Neural cell (in vitro differentiated cells): ENCODE measurements at regions not wholly inside any gene's neighbourhood (a gene's known extent, or its start where the extent isn't known, plus 50 kb on each side); places are given as distances from the start of the nearest gene placed in this dataset.

Source experiments
- H2AFZ ChIP-seq: fragments of 200-600, 300-800 bp; sonication (generic), shearing (Covaris generic); 2 replicates; pipeline ENCODE4 v1.6.0; 2014; ENCODE audit warnings: low read depth, mild to moderate bottlenecking, antibody characterized with exemption, low read length, moderate library complexity
- H3F3A ChIP-seq: fragments of 200-600 bp; shearing (Covaris generic); 2 replicates; pipeline ENCODE4 v1.6.1; 2016; ENCODE audit warnings: mild to moderate bottlenecking, moderate library complexity, mixed read lengths, antibody characterized with exemption, low read length; ENCODE audit not compliant: insufficient read depth, poor library complexity, severe bottlenecking
- H3K27ac ChIP-seq: fragments of 200-600, 300-800 bp; sonication (generic), shearing (Covaris generic); 2 replicates; pipeline ENCODE4 v1.5.1; 2014; ENCODE audit warnings: mild to moderate bottlenecking, low read length, moderate library complexity
- H3K27me3 ChIP-seq: fragments of 300-800, 200-600 bp; sonication (generic), shearing (Covaris generic); 2 replicates; pipeline ENCODE4 v1.6.0; 2014; ENCODE audit warnings: mild to moderate bottlenecking, low read depth, low read length, moderate library complexity; ENCODE audit not compliant: insufficient read depth
- H3K36me3 ChIP-seq: fragments of 300-800, 200-600 bp; sonication (generic), shearing (Covaris generic); 2 replicates; pipeline ENCODE4 v1.5.1; 2014; ENCODE audit warnings: mild to moderate bottlenecking, antibody characterized with exemption, low read length, moderate library complexity; ENCODE audit not compliant: insufficient read depth
- H3K4me2 ChIP-seq: fragments of 300-800, 200-600 bp; sonication (generic), shearing (Covaris generic); 2 replicates; pipeline ENCODE4 v1.6.0; 2014; ENCODE audit warnings: mild to moderate bottlenecking, low read length
- H3K4me3 ChIP-seq: fragments of 300-800, 200-600 bp; sonication (generic), shearing (Covaris generic); 2 replicates; pipeline ENCODE4 v1.5.1; 2014; ENCODE audit warnings: mild to moderate bottlenecking, low read length, moderate library complexity
- H3K79me2 ChIP-seq: fragments of 200-600 bp; shearing (Covaris generic); replicated peaks from 2 replicates; pipeline ENCODE4 v1.6.0; 2014; ENCODE audit warnings: mild to moderate bottlenecking, low read length, moderate library complexity; ENCODE audit not compliant: insufficient read depth
- H3K9ac ChIP-seq: fragments of 300-800, 200-600 bp; sonication (generic), shearing (Covaris generic); 2 replicates; pipeline ENCODE4 v1.6.1; 2016; ENCODE audit warnings: mild to moderate bottlenecking, low read length, mixed read lengths
- H3K9me2 ChIP-seq: fragments of 200-600 bp; shearing (Covaris generic); 2 replicates; pipeline ENCODE4 v1.6.1; 2016; ENCODE audit warnings: mild to moderate bottlenecking, low read length, mixed read lengths; ENCODE audit not compliant: insufficient read depth
- H3K9me3 ChIP-seq: fragments of 200-600, 300-800 bp; sonication (generic), shearing (Covaris generic); 2 replicates; pipeline ENCODE4 v1.6.1; 2016; ENCODE audit warnings: mild to moderate bottlenecking, mixed run types, low read length, moderate library complexity, mixed read lengths
- H4K20me1 ChIP-seq: fragments of 200-600 bp; shearing (Covaris generic); 2 replicates; pipeline ENCODE4 v1.6.1; 2016; ENCODE audit warnings: mild to moderate bottlenecking, mixed run types; ENCODE audit not compliant: insufficient read depth
- EP300 ChIP-seq: fragments of 450-650 bp; conservative IDR thresholded peaks from 2 replicates; pipeline ENCODE4 v1.6.1; 2014; ENCODE audit warnings: antibody characterized with exemption, mild to moderate bottlenecking, moderate library complexity; ENCODE audit not compliant: poor library complexity, severe bottlenecking
- EZH2 ChIP-seq: fragments of 200-600, 300-800 bp; shearing (Covaris generic), sonication (generic); IDR thresholded peaks from 2 replicates; pipeline ENCODE4 v1.6.1; 2014; ENCODE audit warnings: antibody characterized with exemption, low read length, borderline replicate concordance, mild to moderate bottlenecking; ENCODE audit not compliant: insufficient read depth, poor library complexity, severe bottlenecking
- MXI1 ChIP-seq: fragments of 450-650 bp; conservative IDR thresholded peaks from 2 replicates; pipeline ENCODE4 v1.6.1; 2014; ENCODE audit warnings: antibody characterized with exemption, mild to moderate bottlenecking; ENCODE audit not compliant: poor library complexity, severe bottlenecking
- POLR2AphosphoS5 ChIP-seq: IDR thresholded peaks from 2 replicates; pipeline ENCODE4 v1.6.1; 2012
- RAD21 ChIP-seq: fragments of 450-650 bp; conservative IDR thresholded peaks from 2 replicates; pipeline ENCODE4 v1.6.1; 2014; ENCODE audit warnings: antibody characterized with exemption, mild to moderate bottlenecking, moderate library complexity
- SMC3 ChIP-seq: fragments of 450-650 bp; conservative IDR thresholded peaks from 2 replicates; pipeline ENCODE4 v1.6.1; 2014; ENCODE audit warnings: antibody characterized with exemption, mild to moderate bottlenecking, moderate library complexity; ENCODE audit not compliant: poor library complexity
- TAF1 ChIP-seq: IDR thresholded peaks from 2 replicates; pipeline ENCODE4 v1.6.1; 2012; ENCODE audit warnings: low read depth
- TF ChIP-seq, protein P1 (sequence below): IDR thresholded peaks from 2 replicates; pipeline ENCODE4 v1.6.1; 2012; ENCODE audit warnings: borderline replicate concordance
- TF ChIP-seq, protein P2 (sequence below): fragments of 450-650 bp; IDR thresholded peaks from 2 replicates; pipeline ENCODE4 v1.5.1; 2014; ENCODE audit warnings: antibody characterized with exemption, mild to moderate bottlenecking, moderate library complexity; ENCODE audit not compliant: poor library complexity, severe bottlenecking

DNA sequence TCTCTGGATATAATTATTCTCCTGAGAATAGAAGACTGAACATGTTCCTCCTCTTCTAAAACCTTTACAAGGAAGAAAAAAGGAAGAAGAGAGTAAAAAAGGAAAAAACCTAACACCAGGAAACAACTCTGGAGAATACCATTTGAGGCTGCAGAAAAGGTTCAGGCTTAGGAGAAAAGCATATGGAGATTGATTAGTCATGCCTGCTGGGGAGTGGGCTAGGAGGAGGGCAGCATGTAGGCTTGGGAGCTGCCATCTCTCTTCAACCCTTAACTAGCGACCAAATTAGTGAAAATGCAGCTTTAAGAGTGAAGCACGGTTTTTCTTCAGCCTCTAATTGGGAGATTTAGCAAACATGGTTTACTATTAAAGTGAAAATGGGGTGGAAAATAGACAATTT, 273.0 kb upstream of the CRY1 start:
- Histone ChIP-seq H3K4me3 (no peak overlapping the region), H3K36me3 (no peaks in the 10 kb centered on the region), H2AFZ (no peak overlapping the region), H4K20me1 (no peaks in the 10 kb centered on the region), H3K9ac (no peak overlapping the region), H3K79me2 (no peaks in the 10 kb centered on the region), H3F3A (no peaks in the 10 kb centered on the region), H3K27ac (no peak overlapping the region), H3K27me3 (no peaks in the 10 kb centered on the region), H3K9me3 (no peaks in the 10 kb centered on the region), H3K4me2 (no peak overlapping the region), H3K9me2 (no peaks in the 10 kb centered on the region)
- TF ChIP-seq MXI1, result no peak
- TF ChIP-seq, protein P1, sequence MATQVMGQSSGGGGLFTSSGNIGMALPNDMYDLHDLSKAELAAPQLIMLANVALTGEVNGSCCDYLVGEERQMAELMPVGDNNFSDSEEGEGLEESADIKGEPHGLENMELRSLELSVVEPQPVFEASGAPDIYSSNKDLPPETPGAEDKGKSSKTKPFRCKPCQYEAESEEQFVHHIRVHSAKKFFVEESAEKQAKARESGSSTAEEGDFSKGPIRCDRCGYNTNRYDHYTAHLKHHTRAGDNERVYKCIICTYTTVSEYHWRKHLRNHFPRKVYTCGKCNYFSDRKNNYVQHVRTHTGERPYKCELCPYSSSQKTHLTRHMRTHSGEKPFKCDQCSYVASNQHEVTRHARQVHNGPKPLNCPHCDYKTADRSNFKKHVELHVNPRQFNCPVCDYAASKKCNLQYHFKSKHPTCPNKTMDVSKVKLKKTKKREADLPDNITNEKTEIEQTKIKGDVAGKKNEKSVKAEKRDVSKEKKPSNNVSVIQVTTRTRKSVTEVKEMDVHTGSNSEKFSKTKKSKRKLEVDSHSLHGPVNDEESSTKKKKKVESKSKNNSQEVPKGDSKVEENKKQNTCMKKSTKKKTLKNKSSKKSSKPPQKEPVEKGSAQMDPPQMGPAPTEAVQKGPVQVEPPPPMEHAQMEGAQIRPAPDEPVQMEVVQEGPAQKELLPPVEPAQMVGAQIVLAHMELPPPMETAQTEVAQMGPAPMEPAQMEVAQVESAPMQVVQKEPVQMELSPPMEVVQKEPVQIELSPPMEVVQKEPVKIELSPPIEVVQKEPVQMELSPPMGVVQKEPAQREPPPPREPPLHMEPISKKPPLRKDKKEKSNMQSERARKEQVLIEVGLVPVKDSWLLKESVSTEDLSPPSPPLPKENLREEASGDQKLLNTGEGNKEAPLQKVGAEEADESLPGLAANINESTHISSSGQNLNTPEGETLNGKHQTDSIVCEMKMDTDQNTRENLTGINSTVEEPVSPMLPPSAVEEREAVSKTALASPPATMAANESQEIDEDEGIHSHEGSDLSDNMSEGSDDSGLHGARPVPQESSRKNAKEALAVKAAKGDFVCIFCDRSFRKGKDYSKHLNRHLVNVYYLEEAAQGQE, result no peak
- TF ChIP-seq POLR2AphosphoS5, result no peak
- TF ChIP-seq, protein P2, sequence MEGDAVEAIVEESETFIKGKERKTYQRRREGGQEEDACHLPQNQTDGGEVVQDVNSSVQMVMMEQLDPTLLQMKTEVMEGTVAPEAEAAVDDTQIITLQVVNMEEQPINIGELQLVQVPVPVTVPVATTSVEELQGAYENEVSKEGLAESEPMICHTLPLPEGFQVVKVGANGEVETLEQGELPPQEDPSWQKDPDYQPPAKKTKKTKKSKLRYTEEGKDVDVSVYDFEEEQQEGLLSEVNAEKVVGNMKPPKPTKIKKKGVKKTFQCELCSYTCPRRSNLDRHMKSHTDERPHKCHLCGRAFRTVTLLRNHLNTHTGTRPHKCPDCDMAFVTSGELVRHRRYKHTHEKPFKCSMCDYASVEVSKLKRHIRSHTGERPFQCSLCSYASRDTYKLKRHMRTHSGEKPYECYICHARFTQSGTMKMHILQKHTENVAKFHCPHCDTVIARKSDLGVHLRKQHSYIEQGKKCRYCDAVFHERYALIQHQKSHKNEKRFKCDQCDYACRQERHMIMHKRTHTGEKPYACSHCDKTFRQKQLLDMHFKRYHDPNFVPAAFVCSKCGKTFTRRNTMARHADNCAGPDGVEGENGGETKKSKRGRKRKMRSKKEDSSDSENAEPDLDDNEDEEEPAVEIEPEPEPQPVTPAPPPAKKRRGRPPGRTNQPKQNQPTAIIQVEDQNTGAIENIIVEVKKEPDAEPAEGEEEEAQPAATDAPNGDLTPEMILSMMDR, result no peak
- TF ChIP-seq EZH2, result no peak
- TF ChIP-seq EP300, result no peak
- no peak for TF ChIP-seq SMC3
- no peak for TF ChIP-seq RAD21
- no peak for TF ChIP-seq TAF1

GRCh38 chr12:107368586-107368985, 275.2 kb upstream of the CRY1 start:
- Histone ChIP-seq H3K9ac (no peak overlapping the region), H3K36me3 (no peaks in the 10 kb centered on the region), H3K9me2 (no peaks in the 10 kb centered on the region), H3K9me3 (no peaks in the 10 kb centered on the region), H3K27ac (no peak overlapping the region), H2AFZ (no peak overlapping the region), H3F3A (no peaks in the 10 kb centered on the region), H4K20me1 (no peaks in the 10 kb centered on the region), H3K79me2 (no peaks in the 10 kb centered on the region), H3K4me3 (no peak overlapping the region), H3K27me3 (no peaks in the 10 kb centered on the region), H3K4me2 (no peak overlapping the region)
- TF ChIP-seq EP300 (no peak), TAF1 (no peak), RAD21 (no peak), MXI1 (no peak), POLR2AphosphoS5 (no peak), SMC3 (no peak), EZH2 (no peak)
- TF ChIP-seq, protein P1, result no peak
- TF ChIP-seq, protein P2, result no peak
